HepG2 (cell line): ENCODE measurements at regions not wholly inside any gene's neighbourhood (a gene's known extent, or its start where the extent isn't known, plus 50 kb on each side); places are given as distances from the start of the nearest gene placed in this dataset.

Experiments
- ATAC-seq: fragments of 200-7000 bp; cut with Tn5 transposase; 3 replicates; pipeline ENCODE4 v1.9.1; 2020; ENCODE audit warnings: mild to moderate bottlenecking, moderate library complexity
- BruUV-seq: library from RNA; stranded (reverse); fragments of 400-500 nt; replicated peaks from 2 replicates; lab custom pipeline; 2021; lab: Mats Ljungman, UMichigan
- CTCF ChIA-PET: fragments of 300-600 bp; formaldehyde crosslinking; extraction: SDS; loops from one replicate; lab custom pipeline; 2021; ENCODE audit warnings: low total read pairs, inconsistent platforms, low intra/inter-chr PET ratio; lab: Yijun Ruan, JAX
- POLR2A ChIA-PET: fragments of 350-600 bp; sonication (Branson Sonifier 250); formaldehyde crosslinking; loops from one replicate; lab custom pipeline; 2020; ENCODE audit warnings: antibody characterized with exemption, inconsistent platforms; lab: Yijun Ruan, JAX
- DNase-seq: peaks from one replicate; pipeline ENCODE4 v3.0.0-alpha.2; 2015; ENCODE audit warnings: low spot score
- FAIRE-seq: peaks from 3 replicates; lab custom pipeline; 2011; peaks lifted over from hg19 to GRCh38; lab: Jason Lieb, UNC
- H2AFZ ChIP-seq: one replicate; pipeline ENCODE4 v1.6.1; 2011; ENCODE audit warnings: low read length, inconsistent platforms
- H3K27ac ChIP-seq: fragments of 300-600 bp; 3 replicates; pipeline ENCODE4 v1.8.0; 2011; ENCODE audit warnings: mixed run types, mild to moderate bottlenecking, mixed read lengths, low read length, inconsistent platforms; ENCODE audit not compliant: insufficient read depth; ENCODE audit errors: extremely low read length
- H3K27me3 ChIP-seq, 2 experiments: fragments of 200-600 bp in 1 of 2; 2 replicates in 1 of 2; 3 replicates in 1 of 2; pipeline versions ENCODE4 v1.6.0 to v1.8.0; 2011; ENCODE audit warnings: low read length in 2 of 2, mild to moderate bottlenecking in 2 of 2, moderate library complexity in 2 of 2, inconsistent platforms in 1 of 2; ENCODE audit not compliant: insufficient read depth in 2 of 2, control insufficient read depth in 1 of 2
- H3K36me3 ChIP-seq, 2 experiments: fragments of 200-600 bp in 1 of 2; replicated peaks in 1 of 2; 2 replicates in 1 of 2; 3 replicates in 1 of 2; pipeline versions ENCODE4 v1.5.1 to v1.8.0; 2011; ENCODE audit warnings: low read length in 2 of 2, inconsistent platforms in 1 of 2; ENCODE audit not compliant: insufficient read depth in 2 of 2, control insufficient read depth in 1 of 2
- H3K4me1 ChIP-seq: 2 replicates; pipeline ENCODE4 v1.5.1; 2012; ENCODE audit warnings: low read length, inconsistent platforms; ENCODE audit not compliant: insufficient read depth
- H3K4me2 ChIP-seq: 2 replicates; pipeline ENCODE4 v1.6.0; 2011; ENCODE audit warnings: low read depth, low read length, inconsistent platforms
- H3K4me3 ChIP-seq, 3 experiments: fragments of 200-600 bp in 1 of 3; sonication (generic), shearing (Covaris generic) in 1 of 3; replicated peaks in 1 of 3; 2 replicates each; pipeline ENCODE4 v1.5.1; 2011 to 2016; ENCODE audit warnings: low read length in 3 of 3, inconsistent platforms in 2 of 3, low read depth in 2 of 3, mild to moderate bottlenecking in 2 of 3, control low read depth in 1 of 3, mixed read lengths in 1 of 3; ENCODE audit not compliant: insufficient read depth in 1 of 3
- H3K79me2 ChIP-seq: one replicate; pipeline ENCODE4 v1.6.1; 2011; ENCODE audit warnings: low read length, inconsistent platforms; ENCODE audit not compliant: insufficient read depth
- H3K9ac ChIP-seq: 2 replicates; pipeline ENCODE4 v1.6.0; 2011; ENCODE audit warnings: mild to moderate bottlenecking, low read depth, low read length, inconsistent platforms; ENCODE audit not compliant: insufficient read depth
- H3K9me3 ChIP-seq: 2 replicates; pipeline ENCODE4 v1.5.1; 2012; ENCODE audit warnings: mild to moderate bottlenecking, low read length
- H4K20me1 ChIP-seq: 2 replicates; pipeline ENCODE4 v1.6.0; 2011; ENCODE audit warnings: inconsistent platforms, mild to moderate bottlenecking, low read length, moderate library complexity; ENCODE audit not compliant: insufficient read depth
- GFI1 ChIP-seq: sonication (generic); formaldehyde crosslinking; IDR thresholded peaks from 2 replicates; pipeline ENCODE4 v1.5.0; 2020; ENCODE audit warnings: missing genetic modification reagents, mild to moderate bottlenecking, borderline replicate concordance
- NCOR1 ChIP-seq: fragments of 200-600 bp; sonication (generic); IDR thresholded peaks from 2 replicates; pipeline ENCODE4 v1.7.0; 2017; ENCODE audit warnings: antibody characterized with exemption, low read length, borderline replicate concordance
- PCBP1 ChIP-seq: fragments of 200-400 bp; formaldehyde crosslinking; IDR thresholded peaks from 2 replicates; pipeline ENCODE4 v1.6.1; 2017; ENCODE audit warnings: mild to moderate bottlenecking, low read depth, low read length, borderline replicate concordance
- RFX3 ChIP-seq: IDR thresholded peaks from 2 replicates; pipeline ENCODE4 v1.6.1; 2016; ENCODE audit warnings: missing biosample characterization, missing genetic modification reagents
- SNRNP70 ChIP-seq: fragments of 200-400 bp; formaldehyde crosslinking; IDR thresholded peaks from 2 replicates; pipeline ENCODE4 v1.6.1; 2017; ENCODE audit warnings: mild to moderate bottlenecking, low read depth, low read length, moderate library complexity
- ZNF12 ChIP-seq: sonication (generic); formaldehyde crosslinking; IDR thresholded peaks from 2 replicates; pipeline ENCODE4 v1.5.0; 2020; ENCODE audit warnings: missing genetic modification reagents
- ZNF431 ChIP-seq: sonication (generic); formaldehyde crosslinking; IDR thresholded peaks from 2 replicates; pipeline ENCODE4 v1.9.0; 2022; ENCODE audit warnings: missing genetic modification reagents, low read depth, mild to moderate bottlenecking, borderline replicate concordance
- ZNF879 ChIP-seq: sonication (generic); formaldehyde crosslinking; IDR thresholded peaks from 2 replicates; pipeline ENCODE4 v1.8.1; 2023; ENCODE audit warnings: missing genetic modification reagents
- WGBS: methylation state at CpG from one replicate; pipeline ENCODE4 v1.1.6; 2017; ENCODE audit warnings: low lambda C conversion rate; 5-methylcytosine and 5-hydroxymethylcytosine counted together
- in situ Hi-C: cut with HindIII; loops from 2 replicates; pipeline ENCODE4 v1.10.0; 2017; ENCODE audit warnings: low pct_unique_long_range_greater_than_20kb; ENCODE audit not compliant: extremely low pct_ligation_motif_present
- intact Hi-C: fragments of 100-400 bp; cut with micrococcal nuclease; formaldehyde crosslinking; loops from one replicate; pipeline ENCODE4 v1.10.0; 2022; ENCODE audit not compliant: unreplicated experiment
- TF ChIP-seq, protein P1 (sequence below): sonication (generic); formaldehyde crosslinking; IDR thresholded peaks from 2 replicates; pipeline ENCODE4 v1.5.0; 2020; ENCODE audit warnings: mild to moderate bottlenecking, missing genetic modification reagents
- TF ChIP-seq, protein P2 (sequence below): sonication (generic); formaldehyde crosslinking; IDR thresholded peaks from 2 replicates; pipeline ENCODE4 v1.5.0; 2020; ENCODE audit warnings: missing genetic modification reagents, mild to moderate bottlenecking, borderline replicate concordance

GRCh38 chr4:170931321-170931720 lies 841.6 kb upstream of the AADAT start:
- no peak for DNase-seq
- ChIA-PET POLR2A (no interaction called here), CTCF (no interaction called here)
- H3K27ac ChIP-seq, result no peak overlapping the region
- H3K4me3 ChIP-seq, result no peak overlapping the region
- H3K79me2 ChIP-seq, result no peaks in the 10 kb centered on the region
- H3K36me3 ChIP-seq, result no peaks in the 10 kb centered on the region
- TF ChIP-seq PCBP1 (no peak), ZNF879 (CRISPR knock-in tag) (no peak), GFI1 (no peak), RFX3 (CRISPR knock-in tag) (no peak), ZNF12 (no peak), ZNF431 (no peak), NCOR1 (no peak), SNRNP70 (no peak)
- TF ChIP-seq, protein P1, sequence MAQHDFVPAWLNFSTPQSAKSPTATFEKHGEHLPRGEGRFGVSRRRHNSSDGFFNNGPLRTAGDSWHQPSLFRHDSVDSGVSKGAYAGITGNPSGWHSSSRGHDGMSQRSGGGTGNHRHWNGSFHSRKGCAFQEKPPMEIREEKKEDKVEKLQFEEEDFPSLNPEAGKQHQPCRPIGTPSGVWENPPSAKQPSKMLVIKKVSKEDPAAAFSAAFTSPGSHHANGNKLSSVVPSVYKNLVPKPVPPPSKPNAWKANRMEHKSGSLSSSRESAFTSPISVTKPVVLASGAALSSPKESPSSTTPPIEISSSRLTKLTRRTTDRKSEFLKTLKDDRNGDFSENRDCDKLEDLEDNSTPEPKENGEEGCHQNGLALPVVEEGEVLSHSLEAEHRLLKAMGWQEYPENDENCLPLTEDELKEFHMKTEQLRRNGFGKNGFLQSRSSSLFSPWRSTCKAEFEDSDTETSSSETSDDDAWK (CRISPR knock-in tag), result no peak
- TF ChIP-seq, protein P2, sequence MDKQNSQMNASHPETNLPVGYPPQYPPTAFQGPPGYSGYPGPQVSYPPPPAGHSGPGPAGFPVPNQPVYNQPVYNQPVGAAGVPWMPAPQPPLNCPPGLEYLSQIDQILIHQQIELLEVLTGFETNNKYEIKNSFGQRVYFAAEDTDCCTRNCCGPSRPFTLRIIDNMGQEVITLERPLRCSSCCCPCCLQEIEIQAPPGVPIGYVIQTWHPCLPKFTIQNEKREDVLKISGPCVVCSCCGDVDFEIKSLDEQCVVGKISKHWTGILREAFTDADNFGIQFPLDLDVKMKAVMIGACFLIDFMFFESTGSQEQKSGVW (CRISPR knock-in tag), result no peak
- 9% methylated on average over 2 of the region's 2 CpGs for WGBS
- ATAC-seq, result no peak
- H4K20me1 ChIP-seq, result no peaks in the 10 kb centered on the region
- H3K9ac ChIP-seq, result no peak overlapping the region
- H3K27me3 ChIP-seq, result no peaks in the 10 kb centered on the region
- FAIRE-seq, result no peak
- intact Hi-C loops (no loop called here), in situ Hi-C loops (no loop called here)
- no peak overlapping the region for H2AFZ ChIP-seq
- no TSS peak for BruUV-seq
- H3K4me2 ChIP-seq, result no peak overlapping the region
- H3K4me1 ChIP-seq, result no peaks in the 10 kb centered on the region
- no peaks in the 10 kb centered on the region for H3K9me3 ChIP-seq
